Activated CD8-positive, alpha-beta T cell treated with anti-CD3 and anti-CD28 coated beads for 36 hours (primary cell): ENCODE measurements at regions not wholly inside any gene's neighbourhood (a gene's known extent, or its start where the extent isn't known, plus 50 kb on each side); places are given as distances from the start of the nearest gene placed in this dataset.
"Not testable (repeated sequence)": the region's sequence is repeated elsewhere in the genome, so short reads cannot be mapped to it uniquely, and the experiment has no call there.

Source experiments
- ATAC-seq: fragments of 200-7000 bp; cut with Tn5 transposase; one replicate; pipeline ENCODE4 v1.10.0; 2021; ENCODE audit warnings: mild to moderate bottlenecking, moderate library complexity
- CTCF ChIA-PET: fragments of 350-600 bp; sonication (Branson Sonifier 250); formaldehyde crosslinking; loops from one replicate; lab custom pipeline; 2021; ENCODE audit warnings: antibody characterized with exemption; lab: Charles Lee
- POLR2A ChIA-PET: fragments of 350-600 bp; sonication (Branson Sonifier 250); formaldehyde crosslinking; loops from one replicate; lab custom pipeline; 2021; ENCODE audit warnings: antibody characterized with exemption; lab: Charles Lee
- DNase-seq: peaks from one replicate; pipeline ENCODE4 v3.0.0-alpha.2; 2020
- H3K27ac Mint-ChIP-seq: one replicate; pipeline ENCODE4 v1.8.0; 2021; ENCODE audit warnings: mild to moderate bottlenecking, mixed read lengths
- H3K27me3 Mint-ChIP-seq: one replicate; pipeline ENCODE4 v1.8.0; 2021; ENCODE audit warnings: mixed read lengths
- H3K36me3 Mint-ChIP-seq: one replicate; pipeline ENCODE4 v1.8.0; 2021; ENCODE audit warnings: low read depth, mixed read lengths
- H3K4me1 Mint-ChIP-seq: one replicate; pipeline ENCODE4 v1.8.0; 2021; ENCODE audit warnings: low read depth, mixed read lengths
- H3K4me3 Mint-ChIP-seq: one replicate; pipeline ENCODE4 v1.8.0; 2021; ENCODE audit warnings: mild to moderate bottlenecking, moderate library complexity, mixed read lengths
- H3K9me3 Mint-ChIP-seq: one replicate; pipeline ENCODE4 v1.8.0; 2021; ENCODE audit warnings: mixed read lengths
- intact Hi-C: fragments of 100-400 bp; cut with micrococcal nuclease; formaldehyde crosslinking; loops from one replicate; pipeline ENCODE4 v1.10.0; 2022
- TF ChIP-seq, protein P1 (sequence below): fragments of 200-600 bp; IDR thresholded peaks from one replicate; pipeline ENCODE4 v1.8.0; 2022; ENCODE audit warnings: antibody characterized with exemption, mild to moderate bottlenecking

DNA sequence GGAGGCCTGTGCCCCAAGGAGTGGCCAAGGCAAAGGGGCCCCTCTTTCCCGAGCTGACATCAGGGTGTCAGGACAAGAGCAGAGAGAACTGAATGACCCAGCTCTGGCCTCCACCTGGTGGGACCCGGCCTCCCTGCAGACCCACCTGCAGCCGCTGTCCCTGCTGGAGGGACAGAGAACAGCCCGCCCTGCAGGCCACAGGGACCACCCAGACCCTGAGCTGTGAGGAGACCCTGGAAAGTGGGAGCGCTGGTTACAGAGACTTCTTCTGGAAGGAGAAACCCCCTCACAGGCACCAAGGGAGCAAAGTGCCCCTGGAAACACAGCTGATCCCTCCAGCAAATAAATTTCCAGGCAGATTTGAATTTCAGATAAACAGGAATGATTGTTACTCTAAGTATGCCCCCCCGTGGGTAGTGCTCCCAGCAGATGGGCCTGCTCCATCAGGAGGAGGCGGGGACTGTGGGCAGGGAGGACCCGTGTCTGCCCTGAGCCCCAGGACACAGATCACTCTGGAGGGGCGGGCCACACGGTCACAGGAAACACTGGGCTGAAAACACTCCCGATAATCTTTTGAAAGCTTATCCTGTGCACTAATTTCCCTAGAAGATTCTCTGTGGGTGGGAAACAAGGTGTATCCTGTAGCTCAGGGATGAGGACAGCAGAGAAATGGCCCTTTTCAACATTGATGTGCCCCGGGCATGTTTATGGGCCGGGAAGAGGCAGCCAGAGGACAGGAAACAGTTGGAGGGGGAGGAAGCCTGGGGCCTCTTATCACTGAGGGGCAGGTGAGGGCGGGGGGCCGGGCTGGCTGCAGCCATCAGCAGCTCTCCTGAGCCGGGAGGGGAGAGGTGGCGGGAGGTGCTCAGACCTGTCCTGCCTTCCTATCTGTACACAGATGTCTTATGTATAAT is 276.0 kb downstream of the ADGRD1 start:
- POLR2A ChIA-PET: no interaction called here
- DNase-seq: no peak
- TF ChIP-seq, protein P1, sequence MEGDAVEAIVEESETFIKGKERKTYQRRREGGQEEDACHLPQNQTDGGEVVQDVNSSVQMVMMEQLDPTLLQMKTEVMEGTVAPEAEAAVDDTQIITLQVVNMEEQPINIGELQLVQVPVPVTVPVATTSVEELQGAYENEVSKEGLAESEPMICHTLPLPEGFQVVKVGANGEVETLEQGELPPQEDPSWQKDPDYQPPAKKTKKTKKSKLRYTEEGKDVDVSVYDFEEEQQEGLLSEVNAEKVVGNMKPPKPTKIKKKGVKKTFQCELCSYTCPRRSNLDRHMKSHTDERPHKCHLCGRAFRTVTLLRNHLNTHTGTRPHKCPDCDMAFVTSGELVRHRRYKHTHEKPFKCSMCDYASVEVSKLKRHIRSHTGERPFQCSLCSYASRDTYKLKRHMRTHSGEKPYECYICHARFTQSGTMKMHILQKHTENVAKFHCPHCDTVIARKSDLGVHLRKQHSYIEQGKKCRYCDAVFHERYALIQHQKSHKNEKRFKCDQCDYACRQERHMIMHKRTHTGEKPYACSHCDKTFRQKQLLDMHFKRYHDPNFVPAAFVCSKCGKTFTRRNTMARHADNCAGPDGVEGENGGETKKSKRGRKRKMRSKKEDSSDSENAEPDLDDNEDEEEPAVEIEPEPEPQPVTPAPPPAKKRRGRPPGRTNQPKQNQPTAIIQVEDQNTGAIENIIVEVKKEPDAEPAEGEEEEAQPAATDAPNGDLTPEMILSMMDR: no peak
- H3K9me3 Mint-ChIP-seq: peaks cover 4% of the 10 kb centered on the region
- ATAC-seq: no peak
- intact Hi-C loops: no loop called here
- CTCF ChIA-PET: interaction anchor here (0.9 to 1.5 kb wide), 4 partner anchors 12 to 125 kb away, joined by 3 to 4 read pairs (median 4); no protein-coding TSS in a partner anchor
- H3K27ac Mint-ChIP-seq: no peak overlapping the region
- peaks cover 22% of the 10 kb centered on the region for H3K27me3 Mint-ChIP-seq
- H3K36me3 Mint-ChIP-seq: no peaks in the 10 kb centered on the region
- no peak overlapping the region for H3K4me3 Mint-ChIP-seq
- peaks cover 11% of the 10 kb centered on the region for H3K4me1 Mint-ChIP-seq

DNA sequence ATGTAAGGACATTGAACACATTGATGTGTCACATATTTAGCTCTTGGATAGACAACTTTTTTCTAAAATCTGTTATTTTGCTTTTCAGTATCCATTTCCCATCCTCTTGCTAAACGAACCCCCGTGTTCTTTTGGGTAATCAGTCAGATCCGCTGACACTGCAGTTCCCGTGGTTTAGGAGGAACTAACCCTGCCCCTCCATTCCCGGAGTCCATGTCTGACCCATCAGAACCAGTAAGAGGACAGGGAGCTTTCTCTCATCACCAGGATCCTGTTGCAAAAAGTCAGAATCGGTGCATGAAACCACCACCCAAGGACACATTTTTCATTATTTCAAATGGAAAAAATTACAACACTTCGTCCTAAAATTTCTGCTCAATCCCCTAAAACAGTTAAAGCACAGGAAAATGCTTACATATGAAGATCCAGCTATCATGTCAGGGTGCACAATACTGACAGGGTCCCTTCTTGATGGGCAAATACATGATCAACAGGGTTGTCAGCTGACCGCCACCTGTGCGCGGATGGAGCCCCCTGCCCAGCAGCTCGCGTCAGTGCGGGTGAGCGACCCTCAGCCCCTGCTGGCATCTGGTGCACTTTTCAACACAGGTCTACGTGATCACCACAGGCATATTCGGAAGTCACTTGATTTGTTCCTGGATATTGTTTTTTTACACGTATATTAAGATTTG is 276.8 kb downstream of the ADGRD1 start:
- ATAC-seq (no peak), DNase-seq (no peak)
- CTCF ChIA-PET: interaction anchor here (0.9 to 1.5 kb wide), 3 partner anchors 11 to 126 kb away, joined by 3 to 4 read pairs (median 4); no protein-coding TSS in a partner anchor
- Mint-ChIP-seq H3K4me1 (peaks cover 11% of the 10 kb centered on the region), H3K9me3 (peaks cover 4% of the 10 kb centered on the region), H3K27ac (no peak overlapping the region), H3K4me3 (no peak overlapping the region), H3K36me3 (no peaks in the 10 kb centered on the region), H3K27me3 (peaks cover 22% of the 10 kb centered on the region)
- TF ChIP-seq, protein P1: no peak
- POLR2A ChIA-PET: no interaction called here
- intact Hi-C loops: no loop called here

DNA sequence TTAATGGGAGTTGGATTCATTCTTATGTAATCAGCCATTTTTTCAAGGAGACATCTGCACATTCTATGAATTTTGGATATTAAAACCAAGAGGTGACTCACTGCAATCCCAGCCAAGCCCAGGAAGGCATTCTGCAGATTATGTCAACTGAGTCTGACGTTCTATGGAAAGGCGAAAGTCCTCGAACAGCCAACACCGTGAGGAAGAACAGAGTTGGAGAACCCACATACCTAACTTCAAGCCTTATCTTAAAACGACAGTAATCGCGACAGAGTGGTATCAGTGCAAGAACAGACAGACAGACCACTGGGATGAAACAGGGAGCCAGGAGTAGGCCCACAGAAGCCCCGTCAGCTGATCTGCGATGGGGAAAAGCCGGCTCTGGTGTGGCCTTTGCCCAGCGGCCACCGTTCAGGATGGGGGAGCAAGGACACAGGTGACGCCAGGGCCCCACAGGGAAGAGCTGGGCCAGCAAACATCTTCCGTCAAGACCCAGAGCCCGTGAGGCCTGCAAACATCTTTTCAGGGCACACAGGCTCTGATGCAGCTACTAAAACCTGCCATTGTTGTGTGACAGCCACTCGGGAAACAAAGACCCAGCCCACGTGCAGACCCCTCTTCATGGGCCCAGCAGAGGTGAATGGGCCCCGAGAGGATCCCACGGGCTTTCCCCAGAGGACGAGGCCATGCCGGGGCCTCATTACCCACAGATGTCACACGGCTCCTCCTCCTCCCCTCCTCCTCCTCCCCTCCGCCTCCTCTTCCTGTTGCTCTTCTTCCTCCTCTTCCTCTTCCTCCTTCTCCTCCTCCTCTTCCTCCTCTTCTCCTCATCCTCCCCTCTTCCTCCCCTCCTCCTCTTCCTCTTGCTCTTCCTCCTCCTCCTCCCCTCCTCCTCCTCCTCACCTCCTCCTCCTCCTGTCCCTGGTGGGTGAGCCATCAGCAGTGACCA is 277.6 kb downstream of the ADGRD1 start:
- ChIA-PET POLR2A (no interaction called here), CTCF (no interaction called here)
- H3K4me1 Mint-ChIP-seq: peaks cover 11% of the 10 kb centered on the region
- H3K27ac Mint-ChIP-seq: no peak overlapping the region
- intact Hi-C loops: no loop called here
- H3K9me3 Mint-ChIP-seq: peaks cover 4% of the 10 kb centered on the region
- no peak for ATAC-seq
- no peak overlapping the region for H3K4me3 Mint-ChIP-seq
- TF ChIP-seq, protein P1: no peak
- peaks cover 22% of the 10 kb centered on the region for H3K27me3 Mint-ChIP-seq
- no peaks in the 10 kb centered on the region for H3K36me3 Mint-ChIP-seq
- DNase-seq: no peak

DNA sequence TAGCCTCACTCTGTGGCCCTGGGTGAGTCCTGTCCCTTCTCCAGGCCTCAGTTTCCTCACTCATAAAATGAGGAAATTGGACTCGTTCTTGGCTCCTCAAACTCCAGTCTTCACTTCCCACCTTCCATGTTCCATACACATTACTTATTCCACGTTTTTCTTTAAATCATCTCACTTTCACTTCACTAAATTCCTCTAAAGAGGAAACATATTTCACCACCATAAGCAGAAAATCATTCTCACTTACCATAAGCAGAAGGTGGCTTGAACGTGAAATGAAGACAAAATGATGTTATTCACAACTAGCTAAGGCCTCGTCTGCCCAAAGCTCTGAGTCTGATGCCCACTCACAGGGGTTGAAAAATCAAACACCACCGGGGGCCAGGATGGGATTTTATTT is 278.3 kb downstream of the ADGRD1 start:
- Mint-ChIP-seq H3K27me3 (peaks cover 22% of the 10 kb centered on the region), H3K4me3 (no peak overlapping the region), H3K4me1 (peaks cover 11% of the 10 kb centered on the region), H3K9me3 (peaks cover 4% of the 10 kb centered on the region), H3K27ac (no peak overlapping the region), H3K36me3 (no peaks in the 10 kb centered on the region)
- ATAC-seq (no peak), DNase-seq (no peak)
- TF ChIP-seq, protein P1: no peak
- intact Hi-C loops: no loop called here
- POLR2A ChIA-PET: no interaction called here
- CTCF ChIA-PET: no interaction called here

DNA sequence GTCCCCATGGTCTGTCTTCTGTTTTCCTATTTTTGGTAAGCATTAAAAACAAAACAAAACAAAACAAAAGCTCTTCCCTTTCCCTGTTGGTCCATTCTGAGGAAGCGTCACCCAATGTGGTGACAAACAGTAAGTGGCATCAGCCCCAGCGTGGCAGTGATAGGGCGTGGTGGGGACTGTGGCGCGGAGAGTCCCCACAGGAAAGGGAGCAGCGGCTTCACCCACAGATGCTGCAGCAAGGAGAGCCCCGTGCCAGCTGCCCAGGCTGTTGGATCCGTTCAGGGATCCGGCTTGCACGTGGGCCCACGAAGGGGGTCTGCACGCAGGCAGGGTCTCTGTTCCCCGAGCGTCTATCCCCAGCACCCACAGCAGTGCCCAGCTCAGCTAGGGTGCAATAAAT is 279.2 kb downstream of the ADGRD1 start:
- Mint-ChIP-seq H3K4me1 (peaks cover 11% of the 10 kb centered on the region), H3K27me3 (peaks cover 20% of the 10 kb centered on the region)
- H3K9me3 Mint-ChIP-seq, DNase-seq, H3K36me3 Mint-ChIP-seq, CTCF ChIA-PET, H3K27ac Mint-ChIP-seq, H3K4me3 Mint-ChIP-seq, ATAC-seq, intact Hi-C loops: not testable (repeated sequence)
- POLR2A ChIA-PET: interaction anchor here (1.0 kb wide), 1 partner anchor 9 kb away, joined by 3 read pairs; no protein-coding TSS in a partner anchor

DNA sequence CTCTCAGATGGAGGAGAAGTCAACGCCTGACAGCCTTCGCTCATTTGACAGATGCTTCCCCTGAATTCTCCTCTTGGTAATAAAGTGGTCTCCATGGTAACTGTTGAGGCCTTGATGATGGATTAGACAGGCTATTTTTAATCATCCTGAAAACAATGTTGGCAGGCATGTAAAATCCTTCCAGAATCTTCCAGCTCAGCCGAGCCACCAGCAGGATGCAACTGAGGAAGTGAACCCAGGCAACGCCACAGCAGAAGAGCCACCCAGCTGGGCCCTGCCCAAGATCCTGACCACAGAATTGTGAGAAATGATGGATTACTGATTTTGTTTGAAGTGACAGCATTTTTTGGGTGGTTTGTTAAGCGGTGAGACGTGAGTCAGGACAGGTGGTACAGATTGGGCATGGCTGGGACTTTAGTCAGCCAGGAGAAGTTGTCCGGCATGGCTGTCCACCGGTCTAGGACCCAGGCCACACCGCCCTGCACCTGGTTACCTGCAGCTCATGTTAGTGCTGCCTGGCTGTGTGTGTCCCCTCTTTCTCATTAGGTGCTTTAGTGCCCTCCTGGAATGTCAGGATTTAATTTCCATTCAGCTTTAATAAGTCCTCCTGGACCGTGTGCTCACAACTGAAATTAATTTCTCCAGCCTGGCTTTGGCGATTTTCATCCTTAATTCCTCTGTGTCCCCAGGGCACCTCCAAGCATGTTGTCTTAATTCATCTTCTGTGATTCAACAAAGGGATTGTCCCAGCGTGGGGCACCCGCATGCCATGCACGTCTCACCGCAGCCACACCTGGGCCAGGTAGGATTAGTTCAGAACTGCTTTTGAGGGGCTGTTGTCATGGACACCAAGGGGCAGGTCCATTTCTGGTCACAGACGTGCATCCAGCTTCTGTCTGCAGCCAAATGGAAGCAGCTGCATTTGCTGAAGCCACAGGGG is 280.4 kb downstream of the ADGRD1 start:
- ATAC-seq, H3K36me3 Mint-ChIP-seq, H3K27ac Mint-ChIP-seq, H3K4me3 Mint-ChIP-seq, H3K9me3 Mint-ChIP-seq, intact Hi-C loops, DNase-seq, POLR2A ChIA-PET, CTCF ChIA-PET: not testable (repeated sequence)
- H3K27me3 Mint-ChIP-seq: peaks cover 17% of the 10 kb centered on the region
- H3K4me1 Mint-ChIP-seq: peaks cover 11% of the 10 kb centered on the region
